PFSK-1 (cell line): ENCODE measurements at regions not wholly inside any gene's neighbourhood (a gene's known extent, or its start where the extent isn't known, plus 50 kb on each side); places are given as distances from the start of the nearest gene placed in this dataset.

ENCODE experiments used
- POLR2AphosphoS5 ChIP-seq: IDR thresholded peaks from 2 replicates; pipeline ENCODE4 v1.6.1; 2012; ENCODE audit warnings: low read depth, mild to moderate bottlenecking, control low read depth, low read length, moderate library complexity
- SIN3A ChIP-seq: IDR thresholded peaks from 2 replicates; pipeline ENCODE4 v1.6.1; 2012; ENCODE audit warnings: mild to moderate bottlenecking, low read length, moderate library complexity, borderline replicate concordance; ENCODE audit not compliant: insufficient read depth
- TAF1 ChIP-seq: IDR thresholded peaks from 2 replicates; pipeline ENCODE4 v1.6.1; 2012; ENCODE audit warnings: low read length, control low read depth, borderline replicate concordance; ENCODE audit not compliant: insufficient read depth

GRCh38 chr5:33205727-33206410 lies 234.9 kb upstream of the TARS1 start:
- TF ChIP-seq TAF1 (no peak), POLR2AphosphoS5 (no peak), SIN3A (no peak)
